Mesendoderm (in vitro differentiated cells): ENCODE measurements at regions not wholly inside any gene's neighbourhood (a gene's known extent, or its start where the extent isn't known, plus 50 kb on each side); places are given as distances from the start of the nearest gene placed in this dataset.

ENCODE experiments used
- DNase-seq: peaks from one replicate; pipeline ENCODE4 v3.0.0; 2013
- H2AK5ac ChIP-seq: 2 replicates; pipeline ENCODE4 v1.6.1; 2013; ENCODE audit warnings: low read length, inconsistent platforms
- H2BK120ac ChIP-seq: 2 replicates; pipeline ENCODE4 v1.6.1; 2013; ENCODE audit warnings: low read depth, mild to moderate bottlenecking, low read length, moderate library complexity, mixed read lengths
- H2BK15ac ChIP-seq: replicated peaks from 2 replicates; pipeline ENCODE4 v1.6.1; 2013; ENCODE audit warnings: low read depth, mild to moderate bottlenecking, moderate library complexity
- H2BK5ac ChIP-seq: 2 replicates; pipeline ENCODE4 v1.6.1; 2013; ENCODE audit warnings: low read length, inconsistent platforms
- H3K18ac ChIP-seq: 2 replicates; pipeline ENCODE4 v1.6.1; 2013; ENCODE audit warnings: mild to moderate bottlenecking, low read length, mixed read lengths
- H3K23ac ChIP-seq: one replicate; pipeline ENCODE4 v1.6.1; 2013; ENCODE audit warnings: low read length
- H3K27ac ChIP-seq: 2 replicates; pipeline ENCODE4 v1.5.1; 2013; ENCODE audit warnings: low read depth, mild to moderate bottlenecking, inconsistent platforms, low read length, moderate library complexity
- H3K27me3 ChIP-seq: 2 replicates; pipeline ENCODE4 v1.6.1; 2013; ENCODE audit warnings: low read length, control low read depth, mild to moderate bottlenecking, inconsistent platforms; ENCODE audit not compliant: insufficient read depth, poor library complexity
- H3K36me3 ChIP-seq: 2 replicates; pipeline ENCODE4 v1.6.1; 2013; ENCODE audit warnings: low read length, inconsistent platforms; ENCODE audit not compliant: control insufficient read depth, insufficient read depth
- H3K4ac ChIP-seq: one replicate; pipeline ENCODE4 v1.6.1; 2013; ENCODE audit warnings: low read depth, mild to moderate bottlenecking, low read length, moderate library complexity
- H3K4me1 ChIP-seq: 2 replicates; pipeline ENCODE4 v1.6.1; 2013; ENCODE audit warnings: low read depth, low read length, inconsistent platforms; ENCODE audit not compliant: control insufficient read depth
- H3K4me2 ChIP-seq: 2 replicates; pipeline ENCODE4 v1.6.1; 2013; ENCODE audit warnings: low read length
- H3K4me3 ChIP-seq: 2 replicates; pipeline ENCODE4 v1.5.1; 2013; ENCODE audit warnings: mild to moderate bottlenecking, low read length
- H3K56ac ChIP-seq: one replicate; pipeline ENCODE4 v1.6.1; 2013; ENCODE audit warnings: low read length
- H3K79me1 ChIP-seq: 2 replicates; pipeline ENCODE4 v1.6.1; 2013; ENCODE audit warnings: low read length, inconsistent platforms
- H3K79me2 ChIP-seq: 2 replicates; pipeline ENCODE4 v1.6.1; 2013; ENCODE audit warnings: mild to moderate bottlenecking, low read length; ENCODE audit not compliant: control insufficient read depth, insufficient read depth
- H3K9ac ChIP-seq: 2 replicates; pipeline ENCODE4 v1.6.1; 2013; ENCODE audit warnings: low read length, inconsistent platforms
- H4K5ac ChIP-seq: one replicate; pipeline ENCODE4 v1.6.1; 2013; ENCODE audit warnings: low read length
- H4K8ac ChIP-seq: one replicate; pipeline ENCODE4 v1.6.1; 2013; ENCODE audit warnings: low read depth, mild to moderate bottlenecking, control low read depth, low read length, moderate library complexity
- WGBS: extraction: QIAGEN DNeasy Blood & Tissue Kit; methylation state at CpG from one replicate; pipeline ENCODE4 v1.1.7; 2013; ENCODE audit warnings: low lambda C conversion rate, missing lambda C conversion rate; ENCODE audit not compliant: insufficient coverage; ENCODE audit errors: extremely low coverage; 5-methylcytosine and 5-hydroxymethylcytosine counted together

GRCh38 chr3:13717222-13717895, 162.5 kb downstream of the WNT7A start:
- Histone ChIP-seq H2BK120ac (no peak overlapping the region), H3K56ac (no peak overlapping the region), H2AK5ac (no peak overlapping the region), H3K79me2 (no peaks in the 10 kb centered on the region), H3K27ac (no peak overlapping the region), H3K18ac (no peak overlapping the region), H3K27me3 (no peaks in the 10 kb centered on the region), H3K4me2 (no peak overlapping the region), H4K8ac (no peak overlapping the region), H3K4me3 (no peak overlapping the region), H2BK5ac (no peak overlapping the region), H2BK15ac (no peak overlapping the region), H3K36me3 (no peaks in the 10 kb centered on the region), H3K9ac (no peak overlapping the region), H3K23ac (no peak overlapping the region), H4K5ac (no peak overlapping the region), H3K79me1 (no peaks in the 10 kb centered on the region), H3K4ac (no peak overlapping the region), H3K4me1 (no peaks in the 10 kb centered on the region)
- DNase-seq, result no peak
- WGBS, result no CpG with 5 or more reads among the region's 8 CpGs

GRCh38 chr3:13716540-13717221, 163.2 kb downstream of the WNT7A start:
- H4K8ac ChIP-seq, result no peak overlapping the region
- H3K4me3 ChIP-seq, result no peak overlapping the region
- H2AK5ac ChIP-seq, result no peak overlapping the region
- no peak overlapping the region for H3K23ac ChIP-seq
- no peak overlapping the region for H3K4ac ChIP-seq
- H3K56ac ChIP-seq, result no peak overlapping the region
- no peaks in the 10 kb centered on the region for H3K36me3 ChIP-seq
- no peak overlapping the region for H2BK120ac ChIP-seq
- H2BK5ac ChIP-seq, result no peak overlapping the region
- no CpG with 5 or more reads among the region's 7 CpGs for WGBS
- H3K9ac ChIP-seq, result no peak overlapping the region
- H3K27me3 ChIP-seq, result no peaks in the 10 kb centered on the region
- no peak overlapping the region for H4K5ac ChIP-seq
- H3K18ac ChIP-seq, result no peak overlapping the region
- H3K79me1 ChIP-seq, result no peaks in the 10 kb centered on the region
- H3K4me2 ChIP-seq, result no peak overlapping the region
- no peak overlapping the region for H3K27ac ChIP-seq
- H3K4me1 ChIP-seq, result no peaks in the 10 kb centered on the region
- H2BK15ac ChIP-seq, result no peak overlapping the region
- no peak for DNase-seq
- H3K79me2 ChIP-seq, result no peaks in the 10 kb centered on the region

DNA sequence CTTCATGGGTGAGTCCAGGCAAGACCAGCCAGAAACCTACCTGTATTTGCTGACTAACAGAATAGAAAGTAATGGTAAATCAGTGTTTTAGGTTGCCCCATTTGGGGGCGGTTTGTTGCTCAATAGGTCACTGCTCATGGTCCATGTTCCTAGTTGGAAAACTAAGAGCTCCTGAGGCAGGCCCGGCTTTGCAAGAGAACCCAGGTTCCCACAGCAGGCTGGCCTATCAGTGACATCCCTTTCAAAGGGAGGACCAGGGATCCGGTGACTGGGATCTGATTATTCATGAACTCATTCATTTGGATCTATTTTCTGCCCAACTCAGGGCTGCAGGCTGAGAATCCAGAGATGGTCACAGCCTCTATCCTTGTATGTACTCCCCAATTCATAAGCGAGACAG, 163.9 kb downstream of the WNT7A start:
- Histone ChIP-seq H4K5ac (no peak overlapping the region), H2AK5ac (no peak overlapping the region), H2BK120ac (no peak overlapping the region), H3K79me2 (no peaks in the 10 kb centered on the region), H3K4me2 (no peak overlapping the region), H3K9ac (no peak overlapping the region), H3K4me3 (no peak overlapping the region), H3K56ac (no peak overlapping the region), H3K18ac (no peak overlapping the region), H4K8ac (no peak overlapping the region), H3K23ac (no peak overlapping the region), H3K4me1 (no peaks in the 10 kb centered on the region), H3K27me3 (no peaks in the 10 kb centered on the region), H3K27ac (no peak overlapping the region), H2BK5ac (no peak overlapping the region), H3K4ac (no peak overlapping the region), H3K79me1 (no peaks in the 10 kb centered on the region), H2BK15ac (no peak overlapping the region), H3K36me3 (no peaks in the 10 kb centered on the region)
- no peak for DNase-seq
- no CpG with 5 or more reads among the region's 4 CpGs for WGBS

GRCh38 chr3:13715167-13715954, 164.5 kb downstream of the WNT7A start:
- Histone ChIP-seq H3K9ac (no peak overlapping the region), H3K27ac (no peak overlapping the region), H2BK5ac (no peak overlapping the region), H2BK15ac (no peak overlapping the region), H3K4ac (no peak overlapping the region), H3K56ac (no peak overlapping the region), H3K79me2 (no peaks in the 10 kb centered on the region), H3K4me1 (no peaks in the 10 kb centered on the region), H2AK5ac (no peak overlapping the region), H3K36me3 (no peaks in the 10 kb centered on the region), H3K18ac (no peak overlapping the region), H4K8ac (no peak overlapping the region), H3K27me3 (no peaks in the 10 kb centered on the region), H4K5ac (no peak overlapping the region), H3K23ac (no peak overlapping the region), H2BK120ac (no peak overlapping the region), H3K79me1 (no peaks in the 10 kb centered on the region), H3K4me2 (no peak overlapping the region), H3K4me3 (no peak overlapping the region)
- WGBS, result no CpG with 5 or more reads among the region's 4 CpGs
- DNase-seq, result no peak

- no peak overlapping the region for H3K18ac ChIP-seq
- H3K27me3 ChIP-seq, result no peaks in the 10 kb centered on the region
- no peak overlapping the region for H3K4ac ChIP-seq
- no peak overlapping the region for H3K23ac ChIP-seq
- no peaks in the 10 kb centered on the region for H3K36me3 ChIP-seq
- no peak overlapping the region for H2BK15ac ChIP-seq
- no peak for DNase-seq
- H3K56ac ChIP-seq, result no peak overlapping the region
- H3K9ac ChIP-seq, result no peak overlapping the region
- no peaks in the 10 kb centered on the region for H3K4me1 ChIP-seq
- no peak overlapping the region for H3K4me3 ChIP-seq
- H3K79me2 ChIP-seq, result no peaks in the 10 kb centered on the region
- no peak overlapping the region for H2BK120ac ChIP-seq
- no peak overlapping the region for H3K4me2 ChIP-seq
- no peak overlapping the region for H4K5ac ChIP-seq
- H3K27ac ChIP-seq, result no peak overlapping the region
- no peak overlapping the region for H2BK5ac ChIP-seq
- H2AK5ac ChIP-seq, result no peak overlapping the region
- WGBS, result no CpG with 5 or more reads among the region's 7 CpGs
- H4K8ac ChIP-seq, result no peak overlapping the region
- no peaks in the 10 kb centered on the region for H3K79me1 ChIP-seq
Observed at GRCh38 chr3:13714251-13714916, 165.5 kb downstream of the FBLN2 start.
